GM04504 (cell line): ENCODE measurements at regions not wholly inside any gene's neighbourhood (a gene's known extent, or its start where the extent isn't known, plus 50 kb on each side); places are given as distances from the start of the nearest gene placed in this dataset.

Source experiments
- DNase-seq: peaks from one replicate; pipeline ENCODE4 v3.0.0-alpha.2; 2012; ENCODE audit warnings: low read depth

GRCh38 chr17:79417476-79417988 lies 193.3 kb downstream of the RBFOX3 start:
- DNase-seq, result no peak

- no peak for DNase-seq
These were observed 194.9 kb downstream of the RBFOX3 start for GRCh38 chr17:79415909-79416308.

- no peak for DNase-seq
These were observed 195.5 kb downstream of the RBFOX3 start for GRCh38 chr17:79415365-79415764.

GRCh38 chr17:79414793-79415211 lies 196.0 kb downstream of the RBFOX3 start:
- no peak for DNase-seq

GRCh38 chr17:79414063-79414792 lies 196.6 kb downstream of the RBFOX3 start:
- DNase-seq, result no peak

GRCh38 chr17:79413611-79414010 lies 197.2 kb downstream of the RBFOX3 start:
- no peak for DNase-seq

- no peak for DNase-seq
These were observed 197.9 kb downstream of the RBFOX3 start for GRCh38 chr17:79412886-79413390.

GRCh38 chr17:79412110-79412509 lies 198.7 kb downstream of the RBFOX3 start:
- DNase-seq, result no peak

GRCh38 chr17:79411419-79411818 lies 199.4 kb downstream of the RBFOX3 start:
- no peak for DNase-seq

- no peak for DNase-seq
These were observed 200.2 kb downstream of the RBFOX3 start for GRCh38 chr17:79410681-79411080.

- no peak for DNase-seq
These were observed 202.6 kb downstream of the RBFOX3 start for GRCh38 chr17:79408251-79408650.

GRCh38 chr17:79407385-79407784 lies 203.5 kb downstream of the RBFOX3 start:
- DNase-seq, result no peak

GRCh38 chr17:79406316-79406715 lies 204.5 kb downstream of the RBFOX3 start:
- no peak for DNase-seq

GRCh38 chr17:79405823-79406222 lies 205.0 kb downstream of the RBFOX3 start:
- no peak for DNase-seq

- no peak for DNase-seq
These were observed 206.5 kb downstream of the RBFOX3 start for GRCh38 chr17:79404136-79404911.

- DNase-seq, result no peak
These were observed 208.9 kb downstream of the RBFOX3 start for GRCh38 chr17:79401704-79402674.

GRCh38 chr17:79400989-79401703 lies 209.7 kb downstream of the RBFOX3 start:
- no peak for DNase-seq

- no peak for DNase-seq
These were observed 211.2 kb downstream of the RBFOX3 start for GRCh38 chr17:79399610-79400144.

GRCh38 chr17:79398441-79398840 lies 212.4 kb downstream of the RBFOX3 start:
- no peak for DNase-seq

- no peak for DNase-seq
These were observed 214.2 kb downstream of the RBFOX3 start for GRCh38 chr17:79396696-79397095.

GRCh38 chr17:79395545-79395944 lies 215.3 kb downstream of the RBFOX3 start:
- DNase-seq, result no peak
